H9 (cell line): ENCODE measurements at regions not wholly inside any gene's neighbourhood (a gene's known extent, or its start where the extent isn't known, plus 50 kb on each side); places are given as distances from the start of the nearest gene placed in this dataset.

ENCODE experiments used
- DNase-seq: peaks from one replicate; pipeline ENCODE4 v3.0.0-alpha.2; 2017
- H2AFZ ChIP-seq: one replicate; pipeline ENCODE4 v1.6.1; 2013; ENCODE audit warnings: mild to moderate bottlenecking, low read length, control low read depth, moderate library complexity
- H2AK5ac ChIP-seq: 2 replicates; pipeline ENCODE4 v1.6.1; 2013; ENCODE audit warnings: low read length, control low read depth, mixed read lengths; ENCODE audit not compliant: insufficient read length
- H2BK120ac ChIP-seq: one replicate; pipeline ENCODE4 v1.6.1; 2013; ENCODE audit warnings: low read depth, mild to moderate bottlenecking, low read length, control low read depth, inconsistent platforms; ENCODE audit not compliant: poor library complexity, severe bottlenecking
- H2BK12ac ChIP-seq: 2 replicates; pipeline ENCODE4 v1.6.1; 2013; ENCODE audit warnings: low read length, control low read depth, mixed read lengths, low read depth; ENCODE audit not compliant: insufficient read length
- H2BK15ac ChIP-seq: 2 replicates; pipeline ENCODE4 v1.6.1; 2013; ENCODE audit warnings: low read depth, low read length, control low read depth
- H2BK20ac ChIP-seq: one replicate; pipeline ENCODE4 v1.6.1; 2013; ENCODE audit warnings: low read depth, mild to moderate bottlenecking, low read length, control low read depth, inconsistent platforms; ENCODE audit not compliant: poor library complexity, severe bottlenecking
- H2BK5ac ChIP-seq: 2 replicates; pipeline ENCODE4 v1.6.1; 2013; ENCODE audit warnings: low read length, control low read depth, mixed read lengths; ENCODE audit not compliant: insufficient read length
- H3K14ac ChIP-seq: 2 replicates; pipeline ENCODE4 v1.6.1; 2013; ENCODE audit warnings: low read length, control low read depth; ENCODE audit not compliant: insufficient read depth
- H3K18ac ChIP-seq: 2 replicates; pipeline ENCODE4 v1.6.1; 2013; ENCODE audit warnings: low read depth, mild to moderate bottlenecking, mixed read lengths, low read length, control low read depth; ENCODE audit not compliant: insufficient read length
- H3K23ac ChIP-seq: 2 replicates; pipeline ENCODE4 v1.6.1; 2013; ENCODE audit warnings: low read length, control low read depth, mixed read lengths, low read depth; ENCODE audit not compliant: insufficient read length
- H3K23me2 ChIP-seq: 2 replicates; pipeline ENCODE4 v1.6.1; 2013; ENCODE audit warnings: low read depth, mild to moderate bottlenecking, mixed read lengths, low read length, control low read depth; ENCODE audit not compliant: insufficient read length, poor library complexity, severe bottlenecking
- H3K27ac ChIP-seq: 2 replicates; pipeline ENCODE4 v1.5.1; 2013; ENCODE audit warnings: low read length, control low read depth, mixed read lengths, low read depth; ENCODE audit not compliant: insufficient read length
- H3K27me3 ChIP-seq: 2 replicates; pipeline ENCODE4 v1.6.1; 2013; ENCODE audit warnings: low read length, control low read depth, inconsistent platforms; ENCODE audit not compliant: insufficient read depth
- H3K4ac ChIP-seq: 2 replicates; pipeline ENCODE4 v1.6.1; 2013; ENCODE audit warnings: low read depth, mild to moderate bottlenecking, control low read depth, inconsistent platforms, low read length, moderate library complexity
- H3K4me1 ChIP-seq: 2 replicates; pipeline ENCODE4 v1.6.1; 2013; ENCODE audit warnings: low read length, control low read depth, inconsistent platforms; ENCODE audit not compliant: insufficient read depth
- H3K4me2 ChIP-seq: 2 replicates; pipeline ENCODE4 v1.6.1; 2013; ENCODE audit warnings: low read length, control low read depth, mixed read lengths; ENCODE audit not compliant: insufficient read length, insufficient read depth
- H3K56ac ChIP-seq: 2 replicates; pipeline ENCODE4 v1.6.1; 2013; ENCODE audit warnings: low read depth, mild to moderate bottlenecking, mixed read lengths, low read length, control low read depth; ENCODE audit not compliant: insufficient read length
- H3K79me1 ChIP-seq: 2 replicates; pipeline ENCODE4 v1.6.1; 2013; ENCODE audit warnings: low read depth, mild to moderate bottlenecking, moderate library complexity, low read length, control low read depth, inconsistent platforms; ENCODE audit not compliant: insufficient read depth, poor library complexity, severe bottlenecking
- H3K79me2 ChIP-seq: 2 replicates; pipeline ENCODE4 v1.6.1; 2013; ENCODE audit warnings: low read length, control low read depth, inconsistent platforms; ENCODE audit not compliant: insufficient read depth
- H3K9ac ChIP-seq: 2 replicates; pipeline ENCODE4 v1.6.1; 2013; ENCODE audit warnings: low read length, control low read depth, mixed read lengths; ENCODE audit not compliant: insufficient read length; ENCODE audit errors: extremely low read depth
- H3K9me3 ChIP-seq: one replicate; pipeline ENCODE4 v1.6.1; 2013; ENCODE audit warnings: low read depth, low read length, inconsistent platforms; ENCODE audit not compliant: control insufficient read depth
- H3T11ph ChIP-seq: one replicate; pipeline ENCODE4 v1.6.1; 2013; ENCODE audit warnings: mild to moderate bottlenecking, low read length, control low read depth, inconsistent platforms
- H4K20me1 ChIP-seq: one replicate; pipeline ENCODE4 v1.6.1; 2013; ENCODE audit not compliant: control insufficient read depth, insufficient read length, insufficient read depth
- H4K5ac ChIP-seq: 2 replicates; pipeline ENCODE4 v1.6.1; 2013; ENCODE audit warnings: low read depth, mild to moderate bottlenecking, mixed read lengths, low read length, control low read depth; ENCODE audit not compliant: insufficient read length
- H4K8ac ChIP-seq: replicated peaks from 2 replicates; pipeline ENCODE4 v1.6.1; 2013; ENCODE audit warnings: low read length, control low read depth, mixed read lengths, low read depth; ENCODE audit not compliant: insufficient read length
- H4K91ac ChIP-seq: 2 replicates; pipeline ENCODE4 v1.6.1; 2013; ENCODE audit warnings: low read depth, mild to moderate bottlenecking, moderate library complexity, mixed read lengths, low read length, control low read depth; ENCODE audit not compliant: insufficient read length
- H3K27ac Mint-ChIP-seq, 3 experiments: 2 replicates in 2 of 3; 3 replicates in 1 of 3; pipeline ENCODE4 v1.8.0; 2020 to 2021; ENCODE audit warnings: mixed read lengths in 3 of 3, mild to moderate bottlenecking in 1 of 3, moderate library complexity in 1 of 3
- H3K27me3 Mint-ChIP-seq: 2 replicates; pipeline ENCODE4 v1.8.0; 2021; ENCODE audit warnings: low read depth, mild to moderate bottlenecking, moderate library complexity, mixed read lengths
- H3K36me3 Mint-ChIP-seq, 3 experiments: 2 replicates in 2 of 3; 3 replicates in 1 of 3; pipeline ENCODE4 v1.8.0; 2020 to 2021; ENCODE audit warnings: low read depth in 3 of 3, mixed read lengths in 3 of 3; ENCODE audit not compliant: insufficient read depth in 1 of 3
- H3K4me1 Mint-ChIP-seq, 2 experiments: 2 replicates each; pipeline ENCODE4 v1.8.0; 2020; ENCODE audit warnings: mixed read lengths in 2 of 2
- H3K4me3 Mint-ChIP-seq, 2 experiments: 2 replicates in 1 of 2; 3 replicates in 1 of 2; pipeline ENCODE4 v1.8.0; 2020 to 2021; ENCODE audit warnings: mild to moderate bottlenecking in 2 of 2, mixed read lengths in 2 of 2, moderate library complexity in 1 of 2
- H3K9me3 Mint-ChIP-seq, 2 experiments: 2 replicates in 1 of 2; 3 replicates in 1 of 2; pipeline ENCODE4 v1.8.0; 2020; ENCODE audit warnings: mild to moderate bottlenecking in 2 of 2, mixed read lengths in 2 of 2, moderate library complexity in 1 of 2
- CTCF ChIP-seq: fragments of 200-600 bp; sonication (generic); conservative IDR thresholded peaks from 3 replicates; pipeline ENCODE4 v1.8.0; 2021; ENCODE audit warnings: antibody characterized with exemption, mild to moderate bottlenecking
- WGBS: extraction: QIAGEN DNeasy Blood & Tissue Kit; methylation state at CpG from one replicate; pipeline ENCODE4 v1.1.7; 2013; ENCODE audit warnings: missing lambda C conversion rate, low lambda C conversion rate, mixed read lengths; ENCODE audit not compliant: insufficient read length; ENCODE audit errors: extremely low coverage; 5-methylcytosine and 5-hydroxymethylcytosine counted together

DNA sequence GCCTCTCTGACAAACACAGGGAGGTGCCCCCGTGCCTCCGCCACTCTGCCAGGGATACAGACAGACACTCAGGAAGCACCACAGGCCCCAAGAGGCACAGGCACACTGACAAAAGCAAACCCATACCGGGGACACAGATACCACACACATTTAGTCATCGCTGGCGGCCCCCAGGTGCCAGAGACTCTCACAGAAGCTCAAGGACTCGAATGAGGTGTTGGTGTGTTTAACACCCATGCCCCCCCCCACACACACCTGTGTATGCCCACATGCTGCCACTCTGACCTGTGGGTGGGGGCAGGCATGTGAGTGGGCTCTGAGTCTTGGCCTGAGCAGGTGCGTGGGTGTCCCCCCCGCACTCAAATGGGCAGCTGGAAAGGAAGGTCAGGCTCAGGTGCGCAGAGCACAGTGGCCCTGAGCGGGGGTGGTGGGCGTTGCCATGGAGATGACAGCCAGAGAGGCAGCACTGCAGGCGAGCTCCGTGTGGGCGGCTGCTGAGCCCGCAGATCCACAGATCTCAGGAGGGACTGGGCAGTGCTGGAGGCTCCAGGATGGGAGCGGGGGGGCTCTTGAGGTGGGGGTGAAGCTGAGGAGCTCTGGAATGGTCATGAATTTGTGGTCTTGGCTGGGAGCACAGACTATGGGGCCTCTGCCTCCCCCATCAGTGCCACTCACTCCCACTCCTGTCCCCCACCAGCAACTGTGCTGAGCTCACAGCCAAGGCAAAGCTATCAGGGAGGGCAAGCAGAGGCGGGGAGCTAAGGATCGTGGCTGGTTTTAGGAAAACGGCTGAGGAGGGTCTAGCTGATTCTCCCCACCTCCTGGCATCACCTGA lies 73.9 kb upstream of the TAF1B start:
- H2AFZ ChIP-seq = no peak overlapping the region
- Mint-ChIP-seq H3K9me3 (no peaks in the 10 kb centered on the region; a peak in 2 of 5 replicates), H3K4me3 (peak overlapping the region in 1 of 2 experiments; percentile 43; a peak in 3 of 5 replicates), H3K4me1 (peaks cover 36 to 62% of the 10 kb centered on the region in 2 experiments), H3K27me3 (peaks cover 11% of the 10 kb centered on the region), H3K27ac (peak overlapping the region in 1 of 3 experiments; percentile 49; a peak in 1 of 7 replicates), H3K36me3 (no peaks in the 10 kb centered on the region)
- no peak overlapping the region for H3T11ph ChIP-seq
- no peak overlapping the region for H4K5ac ChIP-seq
- H3K79me2 ChIP-seq = no peaks in the 10 kb centered on the region
- H4K20me1 ChIP-seq = no peaks in the 10 kb centered on the region
- no peak overlapping the region for H3K18ac ChIP-seq
- H3K27me3 ChIP-seq = no peaks in the 10 kb centered on the region
- no peak overlapping the region for H4K91ac ChIP-seq
- H3K23ac ChIP-seq = no peak overlapping the region
- no peak overlapping the region for H4K8ac ChIP-seq
- no peak overlapping the region for H2BK20ac ChIP-seq
- no peak overlapping the region for H3K4me2 ChIP-seq
- no peak overlapping the region for H3K14ac ChIP-seq
- no peak overlapping the region for H2BK120ac ChIP-seq
- H3K4ac ChIP-seq = no peak overlapping the region
- no peak overlapping the region for H2AK5ac ChIP-seq
- no peak overlapping the region for H2BK5ac ChIP-seq
- H2BK12ac ChIP-seq = no peak overlapping the region
- H3K27ac ChIP-seq = no peak overlapping the region
- no peak overlapping the region for H2BK15ac ChIP-seq
- no peaks in the 10 kb centered on the region for H3K9me3 ChIP-seq
- peak; percentile 71 for DNase-seq
- H3K56ac ChIP-seq = no peak overlapping the region
- H3K23me2 ChIP-seq = no peaks in the 10 kb centered on the region
- H3K9ac ChIP-seq = no peak overlapping the region
- TF ChIP-seq CTCF = no peak
- H3K79me1 ChIP-seq = no peaks in the 10 kb centered on the region
- peaks cover 3% of the 10 kb centered on the region for H3K4me1 ChIP-seq
- no CpG with 5 or more reads among the region's 19 CpGs for WGBS
